NCI-H2227 (cell line): ENCODE measurements at regions not wholly inside any gene's neighbourhood (a gene's known extent, or its start where the extent isn't known, plus 50 kb on each side); places are given as distances from the start of the nearest gene placed in this dataset.

Experiments used
- DNase-seq: peaks from one replicate; lab custom pipeline; 2025; ENCODE audit not compliant: unreplicated experiment; lab: John Stamatoyannopoulos, UW

DNA sequence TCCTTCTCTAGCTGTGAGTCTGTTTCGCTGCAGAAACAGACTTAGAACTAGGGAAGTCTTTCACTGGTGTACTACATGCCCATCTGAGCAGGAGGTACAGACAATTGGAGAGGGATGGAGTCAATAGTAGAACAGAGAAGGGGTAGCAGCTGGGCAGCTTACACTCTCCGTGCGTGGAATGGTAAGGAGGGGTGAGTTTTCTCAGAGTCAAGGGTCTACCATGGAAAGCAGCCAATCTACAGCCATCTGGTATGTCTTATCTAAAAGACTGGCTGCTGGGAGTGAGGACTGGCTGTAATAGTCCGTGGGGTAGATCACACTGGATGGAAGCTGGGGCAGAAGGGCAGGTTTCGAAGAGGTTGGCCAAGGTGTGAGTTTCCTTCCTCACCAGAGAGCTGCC is 137.3 kb upstream of the TENM4 start:
- no peak for DNase-seq

DNA sequence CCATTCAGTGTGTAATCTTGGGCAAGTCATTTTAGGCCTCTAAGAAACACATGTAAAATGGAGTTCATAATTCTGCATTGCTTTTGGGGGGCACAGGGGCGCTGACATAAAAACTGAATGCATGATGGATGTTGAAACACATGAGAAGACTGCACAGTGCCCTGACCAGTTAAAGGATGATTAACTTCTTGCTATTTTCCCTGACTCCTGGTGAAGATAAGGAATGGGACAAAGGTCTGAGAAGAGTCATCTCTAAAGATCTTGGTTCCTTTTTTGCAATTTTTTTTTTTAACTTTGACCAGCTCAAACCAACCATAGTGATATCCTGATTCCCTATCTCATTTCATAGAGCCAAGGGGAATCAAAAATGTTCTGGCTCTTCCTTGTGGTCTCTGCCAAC is 134.9 kb upstream of the TENM4 start:
- DNase-seq, result no peak

DNA sequence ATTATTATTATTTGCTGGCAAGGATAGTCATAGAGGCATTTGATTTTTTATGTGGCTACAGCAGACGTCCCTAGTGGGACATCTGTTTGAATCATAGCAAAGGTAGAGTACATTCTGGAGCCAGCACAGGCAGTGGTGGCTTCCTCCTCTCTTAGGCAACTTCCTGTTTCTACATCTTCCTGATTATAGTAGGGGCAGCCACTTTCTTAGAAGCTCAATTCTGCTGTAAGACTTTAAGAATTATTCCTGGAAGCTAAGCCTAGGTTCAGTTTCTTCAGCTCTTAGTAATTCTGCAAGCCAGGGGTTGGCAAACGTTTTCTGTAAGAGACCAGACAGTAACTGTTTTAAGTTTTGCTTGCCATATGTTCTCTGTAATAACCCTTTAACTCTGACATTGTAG is 129.3 kb upstream of the TENM4 start:
- DNase-seq, result no peak

DNA sequence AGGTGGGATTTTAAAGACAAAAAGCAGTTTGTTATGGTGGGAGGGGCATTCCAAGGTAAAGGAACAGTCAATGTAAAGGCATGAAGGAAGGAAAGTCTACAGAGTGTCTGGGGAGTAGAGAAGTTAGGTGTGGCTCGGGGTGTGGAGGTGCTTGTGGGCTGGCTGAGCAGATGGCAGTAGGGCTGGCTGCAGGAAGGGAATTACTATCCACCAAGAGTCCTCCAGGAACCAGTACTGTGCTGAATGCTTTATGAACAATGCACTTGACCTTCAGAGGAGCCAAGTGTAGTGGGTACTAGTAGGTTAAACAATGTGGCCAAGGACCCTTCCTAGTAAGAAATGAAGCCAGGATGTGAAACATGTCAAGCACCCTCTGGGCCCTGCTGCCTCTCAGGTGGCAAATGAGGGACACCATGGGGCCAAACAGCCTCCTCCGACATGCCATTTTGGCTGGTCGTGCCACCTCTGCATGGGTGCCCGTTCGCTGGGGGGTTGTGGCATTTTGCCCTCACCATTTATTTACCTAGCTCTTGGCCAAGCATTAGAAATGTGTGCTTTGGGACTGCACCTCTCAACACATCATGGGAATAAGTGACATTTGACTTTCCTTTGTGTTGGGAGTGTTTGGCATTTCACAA is 123.6 kb upstream of the TENM4 start:
- DNase-seq, result no peak

DNA sequence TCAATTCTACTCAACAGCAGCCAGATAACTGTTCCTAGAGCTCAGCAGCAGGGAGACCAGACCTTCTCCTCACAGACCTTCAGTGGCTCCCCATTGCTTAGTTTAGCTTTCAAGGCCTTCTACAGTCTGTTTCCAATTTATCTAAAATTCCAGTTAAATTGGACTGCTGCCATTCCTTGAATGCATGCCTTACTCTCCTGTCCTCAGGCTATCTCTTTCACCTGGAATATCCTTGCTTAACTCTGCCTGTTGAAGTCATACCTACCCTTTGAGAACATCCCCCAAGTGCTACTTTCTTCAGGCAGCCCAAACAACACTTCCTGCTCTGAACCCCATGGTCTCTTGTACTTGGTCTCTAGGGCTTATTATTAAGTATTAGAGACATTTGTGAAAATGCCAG is 120.7 kb upstream of the TENM4 start:
- DNase-seq, result no peak

DNA sequence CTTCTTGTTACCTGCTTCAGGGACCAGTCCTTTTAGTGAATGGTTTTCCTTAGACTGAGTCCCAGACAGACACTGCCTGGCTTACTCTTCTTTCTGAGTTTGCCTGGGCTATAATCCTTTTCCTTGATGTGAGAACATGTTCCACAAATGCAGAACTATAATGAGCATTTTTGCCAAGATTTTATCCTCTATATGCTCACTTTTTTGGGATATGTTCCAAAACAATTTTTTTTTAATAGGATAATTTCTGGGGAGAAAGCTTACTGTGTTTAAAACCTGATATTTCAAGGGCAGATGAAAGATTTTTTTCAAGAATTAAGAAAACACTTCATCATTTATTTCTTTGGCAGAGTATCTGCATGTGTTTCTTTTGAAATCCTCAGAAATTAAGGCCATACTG is 110.0 kb upstream of the TENM4 start:
- no peak for DNase-seq

DNA sequence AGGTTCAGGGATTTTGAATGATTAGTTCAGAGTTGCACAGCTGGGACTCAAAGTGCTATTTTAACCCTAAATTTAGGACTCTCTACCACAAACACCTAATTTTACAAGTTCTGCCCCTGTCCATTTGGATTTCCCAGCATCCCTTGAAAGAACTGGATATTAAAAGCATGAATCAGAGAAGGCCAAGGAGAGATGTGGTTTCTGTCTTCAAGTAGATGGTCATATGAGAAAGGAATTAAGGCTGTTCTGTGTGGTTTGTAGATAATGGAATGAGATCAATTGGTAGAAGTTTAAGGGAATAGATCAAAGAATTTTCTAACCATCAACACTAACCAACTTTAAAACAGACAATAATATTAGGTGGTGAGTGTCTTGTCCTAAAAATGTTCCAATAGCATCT is 106.4 kb upstream of the TENM4 start:
- DNase-seq, result no peak

DNA sequence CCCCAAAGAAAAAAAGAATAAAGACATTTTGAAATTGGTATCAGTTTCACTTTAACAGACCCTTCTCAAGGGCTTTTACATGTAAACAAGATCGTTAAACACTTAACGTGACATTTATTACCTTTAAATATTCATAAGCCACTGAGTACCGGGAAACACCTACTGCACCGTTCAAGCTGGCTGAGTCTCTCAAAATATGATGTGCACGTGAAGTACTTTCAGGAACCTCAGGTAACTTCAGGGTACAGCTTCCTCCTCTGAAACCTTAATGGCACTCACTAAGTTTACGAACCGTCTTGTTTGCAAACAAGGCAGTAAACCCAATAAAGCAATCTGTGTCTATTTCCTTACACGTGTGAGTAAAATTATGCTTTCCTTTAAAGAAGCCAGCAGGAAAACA is 105.5 kb upstream of the TENM4 start:
- DNase-seq, result no peak

DNA sequence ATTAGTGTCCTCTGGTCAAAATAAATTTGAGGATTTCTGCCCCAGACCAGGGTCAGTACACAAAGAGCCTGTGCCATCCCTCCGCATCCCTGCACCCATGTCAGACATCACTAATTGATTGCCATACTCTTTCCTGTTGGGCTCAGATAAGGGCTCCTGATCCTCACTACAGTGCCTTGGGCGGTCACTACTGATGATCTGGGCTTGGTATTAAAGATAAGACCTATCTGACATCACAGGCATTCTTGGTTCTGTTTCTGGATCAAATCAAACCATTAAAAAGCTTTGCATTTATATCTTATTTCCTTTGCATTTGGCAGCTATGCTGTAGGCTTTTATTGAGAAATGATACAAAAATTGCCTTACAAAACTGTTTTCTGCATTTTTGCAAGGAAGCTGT is 103.5 kb upstream of the TENM4 start:
- no peak for DNase-seq

DNA sequence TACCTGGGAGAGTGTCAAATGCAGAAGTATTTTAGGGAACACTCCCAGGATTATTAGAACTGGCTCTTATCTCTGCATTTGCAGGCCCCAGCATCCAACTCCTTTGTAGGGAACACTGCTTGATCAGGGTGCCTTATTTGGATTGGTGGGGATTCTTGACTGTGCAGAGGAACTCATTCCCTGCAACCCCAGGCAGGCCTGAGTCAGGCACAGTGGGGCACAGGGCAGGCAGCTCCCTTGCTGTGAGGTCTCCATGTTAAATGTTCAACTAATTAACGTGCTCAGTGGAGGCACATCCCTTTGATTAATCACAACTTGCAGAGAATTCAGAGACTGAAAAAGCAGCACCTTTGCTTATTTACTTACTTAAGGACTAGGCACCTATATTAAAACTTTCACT is 102.3 kb upstream of the TENM4 start:
- DNase-seq, result no peak

DNA sequence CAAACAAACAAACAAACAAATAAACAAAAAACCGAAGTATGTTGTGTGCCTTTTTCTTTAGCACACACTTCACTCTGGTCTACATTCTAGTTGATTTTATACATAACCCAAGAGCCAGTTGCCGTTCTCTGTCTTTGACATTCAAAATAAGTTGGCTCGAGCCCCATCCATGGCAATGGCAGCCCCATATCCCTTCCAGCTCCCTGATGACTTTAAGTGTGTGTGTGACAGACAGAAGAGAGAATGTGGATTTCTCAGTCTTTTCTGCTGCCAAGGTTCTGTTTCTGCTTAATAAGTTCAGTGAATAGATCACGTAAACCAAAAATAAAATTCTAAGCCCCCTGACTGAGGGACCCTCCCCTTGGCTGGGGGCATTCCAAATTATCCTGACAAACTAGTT is 100.6 kb upstream of the TENM4 start:
- no peak for DNase-seq

DNA sequence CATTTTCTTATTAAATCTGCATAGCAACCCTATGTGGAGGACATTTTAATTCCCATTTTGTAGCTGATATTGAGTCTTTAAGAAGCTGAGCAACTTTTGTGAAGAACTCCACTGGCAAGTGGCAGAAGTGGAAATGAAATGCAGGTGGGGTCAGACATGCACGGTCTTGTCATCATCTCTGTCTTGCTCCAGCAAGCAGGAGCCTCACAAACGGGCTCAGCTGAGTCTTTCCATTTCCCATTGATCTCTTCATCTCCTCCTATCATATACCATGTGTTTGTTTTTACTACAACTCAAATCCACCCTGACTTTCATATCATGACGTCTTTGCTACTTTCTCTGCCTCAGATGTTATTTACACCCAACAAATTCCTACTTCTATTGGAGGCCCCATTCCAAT is 97.9 kb upstream of the TENM4 start:
- no peak for DNase-seq

DNA sequence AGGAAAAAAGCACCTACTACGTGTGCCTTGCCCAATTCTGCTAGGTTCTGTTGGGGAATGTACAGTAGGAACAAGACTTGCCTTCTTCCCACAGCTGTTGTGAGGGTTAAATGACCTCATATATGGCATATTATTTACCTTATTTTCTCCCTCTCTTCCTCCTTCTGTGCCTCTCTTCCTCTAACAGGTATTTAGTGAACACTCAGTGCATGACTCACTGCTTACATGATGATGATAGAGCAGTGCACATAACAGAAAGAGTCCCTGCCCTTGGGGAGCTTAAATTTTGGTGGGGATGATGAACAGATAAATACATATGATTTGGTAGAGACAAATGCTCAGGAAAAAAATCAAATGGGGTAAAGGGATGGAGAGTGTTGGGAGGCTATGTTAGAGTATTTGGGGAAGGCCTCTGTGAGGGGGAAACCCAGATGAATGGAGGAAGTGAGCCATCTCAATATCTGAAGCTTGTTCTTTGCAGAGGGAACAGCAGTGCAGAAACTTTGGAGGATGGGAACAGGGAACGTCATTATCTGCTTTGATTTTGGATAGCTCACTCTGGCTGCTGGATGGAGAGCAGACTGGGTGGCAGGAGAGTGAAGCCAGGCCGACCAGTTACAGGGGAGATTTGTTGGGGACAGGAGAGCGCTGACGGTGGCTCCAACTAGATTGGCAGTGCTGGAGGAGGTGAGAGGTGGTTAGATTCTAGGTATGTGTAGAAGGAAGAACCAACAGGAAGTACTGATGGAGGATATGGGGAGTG is 95.5 kb upstream of the TENM4 start:
- no peak for DNase-seq

DNA sequence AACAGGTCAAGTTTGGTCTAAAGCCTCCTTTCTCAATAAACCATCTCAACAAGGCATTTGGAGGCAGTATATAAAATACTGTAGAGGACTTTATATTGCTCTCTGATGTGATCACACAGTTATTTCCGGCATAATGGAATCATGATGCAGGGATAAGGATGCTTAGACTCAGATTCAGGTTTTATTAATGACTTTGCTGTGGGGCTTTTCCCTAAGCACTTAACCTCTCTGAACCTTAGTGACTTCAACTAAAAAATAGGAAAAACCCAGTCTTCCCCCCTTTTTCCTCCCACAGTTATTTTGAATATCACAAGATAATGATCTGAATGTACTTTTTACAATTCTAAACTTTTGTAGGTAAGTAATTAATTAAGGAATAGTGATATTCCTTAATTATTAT is 94.8 kb upstream of the TENM4 start:
- no peak for DNase-seq

DNA sequence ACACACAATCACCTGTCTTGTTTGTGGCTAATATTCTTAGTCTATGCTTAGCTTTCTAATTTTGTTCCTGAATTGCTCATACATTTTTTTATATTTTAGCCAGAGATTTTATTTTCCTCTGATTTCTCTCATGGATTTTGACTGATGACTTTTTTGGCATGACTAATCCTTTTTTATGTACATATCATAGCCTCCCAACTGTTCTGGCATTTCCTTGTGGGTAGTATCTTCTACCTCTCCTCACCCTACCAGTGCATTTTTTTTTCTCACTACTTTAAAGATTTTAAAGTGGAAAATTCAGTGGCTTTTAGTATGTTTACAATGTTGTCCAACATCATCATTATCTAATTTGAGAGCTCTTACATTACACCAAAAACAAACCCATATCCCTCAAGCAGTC is 84.4 kb upstream of the TENM4 start:
- DNase-seq, result no peak

DNA sequence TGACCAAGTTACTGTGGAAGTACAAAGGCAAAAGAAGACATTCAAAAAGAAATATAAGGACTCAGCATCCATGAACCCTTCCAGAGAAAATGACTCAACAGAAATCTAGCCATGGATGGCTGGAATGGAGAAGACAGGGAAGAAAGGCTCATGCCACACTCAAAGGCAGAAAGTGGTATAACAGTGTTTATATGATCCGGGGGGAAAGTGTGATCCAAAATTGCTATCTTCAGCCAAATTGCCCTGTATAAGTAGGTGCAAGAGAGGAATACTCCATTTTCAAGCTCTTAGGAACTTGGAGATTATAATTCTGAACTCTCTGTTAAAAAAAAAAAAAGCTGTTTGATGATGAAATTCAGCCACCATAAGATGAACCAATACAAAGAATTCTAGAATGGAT is 81.8 kb upstream of the TENM4 start:
- DNase-seq, result no peak

DNA sequence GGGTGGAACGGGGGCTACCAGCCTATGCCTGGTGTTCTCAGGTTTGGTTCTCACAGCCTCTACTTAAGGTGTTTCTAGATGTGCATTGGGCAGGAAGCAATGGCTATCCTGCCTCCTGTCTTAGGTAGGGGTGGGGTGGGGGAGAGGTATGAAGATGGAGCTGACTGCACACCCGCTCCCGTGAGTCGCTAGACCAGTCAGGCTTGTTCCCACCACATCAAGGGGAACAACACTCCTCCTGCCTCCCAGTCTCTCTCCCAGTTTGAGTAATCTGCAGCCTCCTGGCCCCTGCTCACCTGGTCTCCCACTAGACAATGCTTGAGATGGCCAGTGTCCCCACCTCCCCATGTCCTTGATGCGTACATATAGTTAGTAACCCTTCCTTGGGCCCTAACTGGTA is 79.3 kb upstream of the TENM4 start:
- DNase-seq, result no peak

DNA sequence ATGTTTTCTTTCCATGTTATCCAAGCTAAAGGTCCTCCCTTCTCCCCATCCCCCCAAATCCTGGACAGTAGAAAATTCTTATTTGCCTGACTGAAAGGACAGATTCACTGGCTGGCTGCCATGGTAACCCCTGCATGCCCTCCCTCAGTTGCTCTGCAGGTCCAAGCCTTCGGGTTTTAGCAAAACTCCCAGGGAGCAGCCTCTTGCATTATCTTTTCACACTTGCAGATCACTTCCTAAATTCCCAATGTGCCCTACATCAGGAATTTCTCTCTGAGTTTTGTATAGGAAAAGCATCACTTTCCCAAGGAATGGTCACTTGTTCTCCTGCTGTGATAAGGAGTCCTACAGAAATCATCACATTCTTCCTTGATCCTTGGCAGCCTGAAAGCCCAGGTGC is 75.0 kb upstream of the TENM4 start:
- DNase-seq, result no peak

DNA sequence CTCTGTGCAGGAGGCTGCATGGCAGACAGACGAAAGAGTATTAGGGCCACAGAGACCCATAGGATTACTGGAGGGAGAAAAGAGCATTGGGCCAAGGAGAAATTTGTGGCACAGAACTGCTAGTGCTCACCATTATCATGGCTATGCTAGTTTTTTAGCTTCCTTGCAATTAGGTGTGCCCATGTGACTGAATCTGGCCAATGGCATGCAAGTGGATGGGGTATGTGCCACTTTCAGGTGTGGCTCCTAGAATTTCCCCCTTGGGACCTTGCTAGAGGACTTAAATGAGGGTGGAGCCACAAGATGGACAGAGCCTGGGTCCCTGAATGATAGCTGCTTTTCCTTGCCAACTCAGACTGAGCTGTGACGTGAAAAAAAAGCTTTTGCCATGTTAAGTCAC is 73.9 kb upstream of the TENM4 start:
- DNase-seq, result no peak

DNA sequence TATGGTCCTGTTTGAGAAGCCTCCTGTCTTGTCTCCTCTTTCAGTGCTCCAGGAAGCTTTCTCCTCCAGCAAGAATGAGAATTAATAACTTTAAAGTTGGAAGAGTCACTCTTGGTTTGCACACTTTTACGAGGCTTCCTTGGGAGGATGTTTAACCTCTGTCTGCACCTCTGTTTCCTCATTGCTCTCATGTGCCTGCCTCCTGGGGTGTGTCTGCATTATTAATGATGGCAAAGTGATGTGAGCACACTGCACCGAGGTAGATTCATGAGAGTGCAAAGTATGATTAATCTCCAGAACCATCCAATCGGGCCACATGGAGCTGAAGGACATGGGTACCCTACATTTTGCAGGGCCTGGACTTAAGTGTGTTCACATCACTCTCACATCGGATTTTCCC is 73.5 kb upstream of the TENM4 start:
- DNase-seq, result no peak

DNA sequence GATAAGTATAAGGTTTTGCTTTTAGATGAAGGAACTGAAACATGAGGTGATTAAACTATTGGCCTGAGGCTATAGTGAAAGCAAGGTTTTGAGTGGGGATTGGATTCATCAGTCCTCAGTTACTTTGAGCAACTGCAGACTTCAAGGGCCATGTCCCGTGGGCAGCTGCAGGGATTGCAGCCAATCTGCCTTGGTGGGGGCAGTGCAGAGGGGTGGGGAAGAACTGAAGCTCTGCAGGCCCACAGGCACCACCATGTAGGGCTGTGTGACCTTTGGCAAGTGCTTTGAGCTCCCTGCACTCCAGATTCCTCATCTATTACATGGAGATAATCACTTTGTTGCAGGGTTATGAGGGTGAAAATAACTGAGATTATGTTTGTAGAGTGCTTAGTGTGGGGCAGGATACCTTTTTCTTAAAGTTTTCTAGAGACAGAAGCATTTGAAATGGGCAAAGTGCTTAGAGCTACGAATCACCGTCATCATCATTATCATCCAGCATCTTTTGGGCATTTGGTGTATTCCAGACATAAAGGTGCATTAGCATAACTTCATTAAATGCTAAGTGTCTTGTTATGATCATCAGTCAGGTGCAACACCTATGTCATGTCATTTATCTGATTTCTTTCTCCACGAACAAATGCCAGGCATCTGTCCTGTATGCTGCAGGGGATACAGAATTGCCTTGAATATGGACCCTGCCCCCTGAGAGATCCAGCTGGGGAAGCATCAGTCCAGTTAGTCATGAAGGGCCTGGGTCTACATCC is 72.1 kb upstream of the TENM4 start:
- DNase-seq, result no peak

DNA sequence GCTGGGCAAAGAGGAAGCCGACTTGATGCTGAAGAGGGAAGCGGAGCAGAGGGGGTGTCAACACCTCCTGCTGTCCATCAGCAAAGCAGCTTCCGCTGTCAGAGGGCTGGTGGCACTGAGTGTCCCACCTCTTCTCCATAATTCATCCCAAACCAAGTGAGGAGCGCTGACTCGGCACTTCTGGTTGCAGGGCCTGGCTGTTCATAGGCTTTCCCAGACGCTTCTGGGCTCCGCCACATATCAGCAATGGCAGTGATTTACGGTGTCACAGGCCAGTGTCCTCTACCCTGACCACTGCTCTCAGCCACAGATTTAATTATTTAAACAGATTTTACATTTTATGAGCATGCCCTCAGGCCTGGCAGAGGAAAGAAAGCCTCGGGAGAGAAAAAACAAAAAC is 70.1 kb upstream of the TENM4 start:
- no peak for DNase-seq
